HEK293 (cell line): ENCODE measurements at regions not wholly inside any gene's neighbourhood (a gene's known extent, or its start where the extent isn't known, plus 50 kb on each side); places are given as distances from the start of the nearest gene placed in this dataset.

Source experiments
- CTCF ChIA-PET: fragments of 350-600 bp; formaldehyde crosslinking; extraction: SDS; loops from one replicate; lab custom pipeline; 2021; ENCODE audit warnings: antibody characterized with exemption; lab: Yijun Ruan, JAX
- POLR2A ChIA-PET: fragments of 300-600 bp; formaldehyde crosslinking; extraction: SDS; loops from one replicate; lab custom pipeline; 2020; ENCODE audit warnings: antibody characterized with exemption, inconsistent platforms; lab: Yijun Ruan, JAX
- H3K27ac ChIP-seq: fragments of 200-500 bp; sonication (Bioruptor generic); 2 replicates; pipeline ENCODE4 v1.5.1; 2014; ENCODE audit warnings: low read depth, low read length, control low read depth, inconsistent platforms; ENCODE audit errors: extremely low read depth
- H3K36me3 ChIP-seq, 2 experiments: fragments of 200-500 bp in 1 of 2; sonication (Bioruptor generic) in 1 of 2; 1 replicate in 1 of 2; 2 replicates in 1 of 2; pipeline ENCODE4 v1.5.1; 2014 to 2017; ENCODE audit warnings: inconsistent platforms in 2 of 2, low read length in 2 of 2; ENCODE audit not compliant: control insufficient read depth in 2 of 2, insufficient read depth in 1 of 2
- H3K4me1 ChIP-seq: fragments of 200-500 bp; sonication (Bioruptor generic); 2 replicates; pipeline ENCODE4 v1.5.1; 2014; ENCODE audit warnings: mild to moderate bottlenecking, low read length, inconsistent platforms; ENCODE audit not compliant: control insufficient read depth, insufficient read depth
- H3K4me3 ChIP-seq: 2 replicates; pipeline ENCODE4 v1.5.1; 2011; ENCODE audit warnings: low read depth, mild to moderate bottlenecking, control low read depth, low read length, moderate library complexity
- H3K9me3 ChIP-seq: fragments of 200-500 bp; sonication (Bioruptor generic); 2 replicates; pipeline ENCODE4 v1.5.1; 2014; ENCODE audit warnings: low read depth, low read length, inconsistent platforms; ENCODE audit not compliant: control insufficient read depth, insufficient read depth
- ELK4 ChIP-seq: IDR thresholded peaks from 2 replicates; pipeline ENCODE4 v1.6.1; 2011; ENCODE audit warnings: mild to moderate bottlenecking, low read depth, low read length, borderline replicate concordance
- GLI4 ChIP-seq: fragments of 450-650 bp; formaldehyde crosslinking; IDR thresholded peaks from 2 replicates; pipeline ENCODE4 v1.5.1; 2016; ENCODE audit warnings: missing biosample characterization, missing genetic modification characterization
- GLIS2 ChIP-seq: fragments of 450-650 bp; formaldehyde crosslinking; IDR thresholded peaks from 2 replicates; pipeline ENCODE4 v1.5.1; 2016; ENCODE audit warnings: missing biosample characterization, missing genetic modification characterization
- HIC1 ChIP-seq: fragments of 450-650 bp; formaldehyde crosslinking; IDR thresholded peaks from 2 replicates; pipeline ENCODE4 v1.5.1; 2016; ENCODE audit warnings: missing biosample characterization, missing genetic modification characterization
- INSM2 ChIP-seq: fragments of 450-650 bp; formaldehyde crosslinking; IDR thresholded peaks from 2 replicates; pipeline ENCODE4 v1.5.1; 2016; ENCODE audit warnings: missing biosample characterization, missing genetic modification characterization
- REPIN1 ChIP-seq: fragments of 450-650 bp; formaldehyde crosslinking; IDR thresholded peaks from 2 replicates; pipeline ENCODE4 v1.5.1; 2017; ENCODE audit warnings: missing biosample characterization, missing genetic modification characterization, low read depth
- SALL2 ChIP-seq: fragments of 450-650 bp; formaldehyde crosslinking; IDR thresholded peaks from 2 replicates; pipeline ENCODE4 v1.5.0; 2017; ENCODE audit warnings: missing biosample characterization, mild to moderate bottlenecking, missing genetic modification characterization, borderline replicate concordance
- ZBTB11 ChIP-seq: fragments of 450-650 bp; formaldehyde crosslinking; conservative IDR thresholded peaks from 2 replicates; pipeline ENCODE4 v1.5.1; 2016; ENCODE audit warnings: low read depth, missing biosample characterization, missing genetic modification characterization
- ZBTB6 ChIP-seq: fragments of 450-650 bp; formaldehyde crosslinking; IDR thresholded peaks from 2 replicates; pipeline ENCODE4 v1.5.1; 2017; ENCODE audit warnings: missing biosample characterization, missing genetic modification characterization
- ZNF175 ChIP-seq: fragments of 450-650 bp; formaldehyde crosslinking; IDR thresholded peaks from 2 replicates; pipeline ENCODE4 v1.5.1; 2016; ENCODE audit warnings: missing biosample characterization, missing genetic modification characterization
- ZNF274 ChIP-seq, 2 experiments: fragments of 200-500 bp in 1 of 2; fragments of 450-650 bp in 1 of 2; sonication (Bioruptor generic) in 1 of 2; formaldehyde crosslinking in 1 of 2; IDR thresholded peaks; 2 replicates each; pipeline versions ENCODE4 v1.5.1 to v1.6.1; 2014 to 2016; ENCODE audit warnings: borderline replicate concordance in 1 of 2, inconsistent platforms in 1 of 2, low read length in 1 of 2, missing biosample characterization in 1 of 2, missing genetic modification characterization in 1 of 2
- ZNF335 ChIP-seq: fragments of 450-650 bp; formaldehyde crosslinking; conservative IDR thresholded peaks from 2 replicates; pipeline ENCODE4 v1.5.1; 2016; ENCODE audit warnings: missing biosample characterization, missing genetic modification characterization
- ZNF362 ChIP-seq: fragments of 450-650 bp; formaldehyde crosslinking; IDR thresholded peaks from 2 replicates; pipeline ENCODE4 v1.5.1; 2016; ENCODE audit warnings: missing biosample characterization, missing genetic modification characterization
- ZNF37A ChIP-seq: fragments of 450-650 bp; IDR thresholded peaks from 2 replicates; pipeline ENCODE4 v1.5.1; 2018; ENCODE audit warnings: missing biosample characterization, missing genetic modification characterization
- ZNF530 ChIP-seq: fragments of 450-650 bp; formaldehyde crosslinking; IDR thresholded peaks from 2 replicates; pipeline ENCODE4 v1.5.1; 2016; ENCODE audit warnings: low read depth, missing biosample characterization, missing genetic modification characterization
- ZNF560 ChIP-seq: fragments of 450-650 bp; formaldehyde crosslinking; IDR thresholded peaks from 2 replicates; pipeline ENCODE4 v1.5.1; 2017; ENCODE audit warnings: missing biosample characterization, missing genetic modification characterization, borderline replicate concordance
- ZNF701 ChIP-seq: fragments of 450-650 bp; formaldehyde crosslinking; IDR thresholded peaks from 2 replicates; pipeline ENCODE4 v1.5.1; 2016; ENCODE audit warnings: missing biosample characterization, missing genetic modification characterization
- ZNF777 ChIP-seq: fragments of 450-650 bp; formaldehyde crosslinking; IDR thresholded peaks from 2 replicates; pipeline ENCODE4 v1.5.1; 2017; ENCODE audit warnings: missing biosample characterization, missing genetic modification characterization, borderline replicate concordance
- ZNF830 ChIP-seq: fragments of 450-650 bp; IDR thresholded peaks from 2 replicates; pipeline ENCODE4 v1.5.0; 2018; ENCODE audit warnings: missing biosample characterization, missing genetic modification characterization, low read depth, mild to moderate bottlenecking, moderate library complexity
- ZSCAN5A ChIP-seq: fragments of 450-650 bp; formaldehyde crosslinking; IDR thresholded peaks from 2 replicates; pipeline ENCODE4 v1.5.1; 2016; ENCODE audit warnings: missing biosample characterization, missing genetic modification characterization

GRCh38 chr11:101305496-101305895 lies 175.9 kb upstream of the PGR start (continued):
- no peak for TF ChIP-seq ZNF701
- TF ChIP-seq ZNF362: no peak
- TF ChIP-seq ZNF830 (tag by site-specific recombination): no peak
- TF ChIP-seq, all 188 proteins: peak for 0

GRCh38 chr11:101299210-101299609 lies 169.6 kb upstream of the PGR start:
- H3K9me3 ChIP-seq: no peaks in the 10 kb centered on the region
- no peak overlapping the region for H3K27ac ChIP-seq
- no peak overlapping the region for H3K4me3 ChIP-seq
- no peaks in the 10 kb centered on the region for H3K4me1 ChIP-seq
- ChIA-PET CTCF (no interaction called here), POLR2A (no interaction called here)
- no peaks in the 10 kb centered on the region for H3K36me3 ChIP-seq
- no peak for TF ChIP-seq HIC1 (tag by site-specific recombination)
- no peak for TF ChIP-seq SALL2 (tag by site-specific recombination)
- no peak for TF ChIP-seq ZBTB11 (tag by site-specific recombination)
- no peak for TF ChIP-seq ELK4
- no peak for TF ChIP-seq ZNF335 (tag by site-specific recombination)
- no peak for TF ChIP-seq GLIS2 (tag by site-specific recombination)
- no peak for TF ChIP-seq REPIN1
- no peak for TF ChIP-seq INSM2 (tag by site-specific recombination)
- no peak for TF ChIP-seq ZBTB6 (tag by site-specific recombination)
- no peak for TF ChIP-seq GLI4
- TF ChIP-seq ZNF777 (tag by site-specific recombination): no peak
- TF ChIP-seq ZNF530: no peak
- TF ChIP-seq ZNF175 (tag by site-specific recombination): no peak
- TF ChIP-seq ZNF560 (tag by site-specific recombination): no peak
- no peak for TF ChIP-seq ZNF274 (IDR thresholded peaks at IDR 0.05; ENCODE audit: low read length)
- TF ChIP-seq ZNF274 (tag by site-specific recombination; IDR thresholded peaks at IDR 0.05; ENCODE audit: borderline replicate concordance): no peak
- no peak for TF ChIP-seq ZSCAN5A (tag by site-specific recombination)
- no peak for TF ChIP-seq ZNF37A (tag by site-specific recombination)
